H1 (cell line): ENCODE measurements at regions not wholly inside any gene's neighbourhood (a gene's known extent, or its start where the extent isn't known, plus 50 kb on each side); places are given as distances from the start of the nearest gene placed in this dataset.

Source experiments
- ATF3 ChIP-seq: IDR thresholded peaks from 2 replicates; pipeline ENCODE4 v1.6.1; 2011; ENCODE audit warnings: low read depth, mild to moderate bottlenecking, low read length; ENCODE audit not compliant: insufficient read depth
- BACH1 ChIP-seq: IDR thresholded peaks from 2 replicates; pipeline ENCODE4 v1.6.1; 2012; ENCODE audit warnings: low read length, improper control_type of control experiment
- CHD1 ChIP-seq: IDR thresholded peaks from 2 replicates; pipeline ENCODE4 v1.6.1; 2012; ENCODE audit warnings: low read depth, low read length, improper control_type of control experiment
- HDAC6 ChIP-seq: IDR thresholded peaks from one replicate; pipeline ENCODE4 v1.7.1; 2012; ENCODE audit warnings: low read depth, mild to moderate bottlenecking, inconsistent platforms, low read length, moderate library complexity
- PHF8 ChIP-seq: fragments of 200-600 bp; sonication (generic); conservative IDR thresholded peaks from 2 replicates; pipeline ENCODE4 v1.7.1; 2012; ENCODE audit warnings: low read depth, mild to moderate bottlenecking, inconsistent platforms, low read length, moderate library complexity
- POLR2AphosphoS5 ChIP-seq: IDR thresholded peaks from 2 replicates; pipeline ENCODE4 v1.6.1; 2011; ENCODE audit warnings: low read depth, low read length
- RFX5 ChIP-seq: IDR thresholded peaks from 2 replicates; pipeline ENCODE4 v1.6.1; 2011; ENCODE audit warnings: low read depth, low read length, improper control_type of control experiment, borderline replicate concordance
- SRF ChIP-seq: IDR thresholded peaks from 2 replicates; pipeline ENCODE4 v1.6.1; 2011; ENCODE audit warnings: mild to moderate bottlenecking, low read depth, low read length, moderate library complexity
- TAF7 ChIP-seq: optimal IDR thresholded peaks from 2 replicates; pipeline ENCODE3; 2011; ENCODE audit warnings: low read depth, mild to moderate bottlenecking, inconsistent platforms, low read length, moderate library complexity, borderline replicate concordance
- TEAD4 ChIP-seq: IDR thresholded peaks from 2 replicates; pipeline ENCODE4 v1.6.1; 2012; ENCODE audit warnings: low read depth, low read length, inconsistent platforms, mixed read lengths
- TF ChIP-seq, protein P1 (sequence below): fragments of 300-600 bp; sonication (generic); IDR thresholded peaks from 2 replicates; pipeline ENCODE4 v1.7.1; 2012; ENCODE audit warnings: low read length, moderate library complexity, mild to moderate bottlenecking, inconsistent platforms; ENCODE audit not compliant: insufficient replicate concordance
- TF ChIP-seq, protein P2 (sequence below): IDR thresholded peaks from 2 replicates; pipeline ENCODE4 v1.6.1; 2012; ENCODE audit warnings: inconsistent platforms

GRCh38 chr3:137065381-137065780, 107.6 kb downstream of the IL20RB start (continued):
- TF ChIP-seq, protein P1, sequence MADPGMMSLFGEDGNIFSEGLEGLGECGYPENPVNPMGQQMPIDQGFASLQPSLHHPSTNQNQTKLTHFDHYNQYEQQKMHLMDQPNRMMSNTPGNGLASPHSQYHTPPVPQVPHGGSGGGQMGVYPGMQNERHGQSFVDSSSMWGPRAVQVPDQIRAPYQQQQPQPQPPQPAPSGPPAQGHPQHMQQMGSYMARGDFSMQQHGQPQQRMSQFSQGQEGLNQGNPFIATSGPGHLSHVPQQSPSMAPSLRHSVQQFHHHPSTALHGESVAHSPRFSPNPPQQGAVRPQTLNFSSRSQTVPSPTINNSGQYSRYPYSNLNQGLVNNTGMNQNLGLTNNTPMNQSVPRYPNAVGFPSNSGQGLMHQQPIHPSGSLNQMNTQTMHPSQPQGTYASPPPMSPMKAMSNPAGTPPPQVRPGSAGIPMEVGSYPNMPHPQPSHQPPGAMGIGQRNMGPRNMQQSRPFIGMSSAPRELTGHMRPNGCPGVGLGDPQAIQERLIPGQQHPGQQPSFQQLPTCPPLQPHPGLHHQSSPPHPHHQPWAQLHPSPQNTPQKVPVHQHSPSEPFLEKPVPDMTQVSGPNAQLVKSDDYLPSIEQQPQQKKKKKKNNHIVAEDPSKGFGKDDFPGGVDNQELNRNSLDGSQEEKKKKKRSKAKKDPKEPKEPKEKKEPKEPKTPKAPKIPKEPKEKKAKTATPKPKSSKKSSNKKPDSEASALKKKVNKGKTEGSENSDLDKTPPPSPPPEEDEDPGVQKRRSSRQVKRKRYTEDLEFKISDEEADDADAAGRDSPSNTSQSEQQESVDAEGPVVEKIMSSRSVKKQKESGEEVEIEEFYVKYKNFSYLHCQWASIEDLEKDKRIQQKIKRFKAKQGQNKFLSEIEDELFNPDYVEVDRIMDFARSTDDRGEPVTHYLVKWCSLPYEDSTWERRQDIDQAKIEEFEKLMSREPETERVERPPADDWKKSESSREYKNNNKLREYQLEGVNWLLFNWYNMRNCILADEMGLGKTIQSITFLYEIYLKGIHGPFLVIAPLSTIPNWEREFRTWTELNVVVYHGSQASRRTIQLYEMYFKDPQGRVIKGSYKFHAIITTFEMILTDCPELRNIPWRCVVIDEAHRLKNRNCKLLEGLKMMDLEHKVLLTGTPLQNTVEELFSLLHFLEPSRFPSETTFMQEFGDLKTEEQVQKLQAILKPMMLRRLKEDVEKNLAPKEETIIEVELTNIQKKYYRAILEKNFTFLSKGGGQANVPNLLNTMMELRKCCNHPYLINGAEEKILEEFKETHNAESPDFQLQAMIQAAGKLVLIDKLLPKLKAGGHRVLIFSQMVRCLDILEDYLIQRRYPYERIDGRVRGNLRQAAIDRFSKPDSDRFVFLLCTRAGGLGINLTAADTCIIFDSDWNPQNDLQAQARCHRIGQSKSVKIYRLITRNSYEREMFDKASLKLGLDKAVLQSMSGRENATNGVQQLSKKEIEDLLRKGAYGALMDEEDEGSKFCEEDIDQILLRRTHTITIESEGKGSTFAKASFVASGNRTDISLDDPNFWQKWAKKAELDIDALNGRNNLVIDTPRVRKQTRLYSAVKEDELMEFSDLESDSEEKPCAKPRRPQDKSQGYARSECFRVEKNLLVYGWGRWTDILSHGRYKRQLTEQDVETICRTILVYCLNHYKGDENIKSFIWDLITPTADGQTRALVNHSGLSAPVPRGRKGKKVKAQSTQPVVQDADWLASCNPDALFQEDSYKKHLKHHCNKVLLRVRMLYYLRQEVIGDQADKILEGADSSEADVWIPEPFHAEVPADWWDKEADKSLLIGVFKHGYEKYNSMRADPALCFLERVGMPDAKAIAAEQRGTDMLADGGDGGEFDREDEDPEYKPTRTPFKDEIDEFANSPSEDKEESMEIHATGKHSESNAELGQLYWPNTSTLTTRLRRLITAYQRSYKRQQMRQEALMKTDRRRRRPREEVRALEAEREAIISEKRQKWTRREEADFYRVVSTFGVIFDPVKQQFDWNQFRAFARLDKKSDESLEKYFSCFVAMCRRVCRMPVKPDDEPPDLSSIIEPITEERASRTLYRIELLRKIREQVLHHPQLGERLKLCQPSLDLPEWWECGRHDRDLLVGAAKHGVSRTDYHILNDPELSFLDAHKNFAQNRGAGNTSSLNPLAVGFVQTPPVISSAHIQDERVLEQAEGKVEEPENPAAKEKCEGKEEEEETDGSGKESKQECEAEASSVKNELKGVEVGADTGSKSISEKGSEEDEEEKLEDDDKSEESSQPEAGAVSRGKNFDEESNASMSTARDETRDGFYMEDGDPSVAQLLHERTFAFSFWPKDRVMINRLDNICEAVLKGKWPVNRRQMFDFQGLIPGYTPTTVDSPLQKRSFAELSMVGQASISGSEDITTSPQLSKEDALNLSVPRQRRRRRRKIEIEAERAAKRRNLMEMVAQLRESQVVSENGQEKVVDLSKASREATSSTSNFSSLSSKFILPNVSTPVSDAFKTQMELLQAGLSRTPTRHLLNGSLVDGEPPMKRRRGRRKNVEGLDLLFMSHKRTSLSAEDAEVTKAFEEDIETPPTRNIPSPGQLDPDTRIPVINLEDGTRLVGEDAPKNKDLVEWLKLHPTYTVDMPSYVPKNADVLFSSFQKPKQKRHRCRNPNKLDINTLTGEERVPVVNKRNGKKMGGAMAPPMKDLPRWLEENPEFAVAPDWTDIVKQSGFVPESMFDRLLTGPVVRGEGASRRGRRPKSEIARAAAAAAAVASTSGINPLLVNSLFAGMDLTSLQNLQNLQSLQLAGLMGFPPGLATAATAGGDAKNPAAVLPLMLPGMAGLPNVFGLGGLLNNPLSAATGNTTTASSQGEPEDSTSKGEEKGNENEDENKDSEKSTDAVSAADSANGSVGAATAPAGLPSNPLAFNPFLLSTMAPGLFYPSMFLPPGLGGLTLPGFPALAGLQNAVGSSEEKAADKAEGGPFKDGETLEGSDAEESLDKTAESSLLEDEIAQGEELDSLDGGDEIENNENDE: peak; percentile 57
- TF ChIP-seq POLR2AphosphoS5: no peak
- TF ChIP-seq TAF7: no peak
- TF ChIP-seq HDAC6: no peak
- TF ChIP-seq PHF8: no peak
- TF ChIP-seq, protein P2, sequence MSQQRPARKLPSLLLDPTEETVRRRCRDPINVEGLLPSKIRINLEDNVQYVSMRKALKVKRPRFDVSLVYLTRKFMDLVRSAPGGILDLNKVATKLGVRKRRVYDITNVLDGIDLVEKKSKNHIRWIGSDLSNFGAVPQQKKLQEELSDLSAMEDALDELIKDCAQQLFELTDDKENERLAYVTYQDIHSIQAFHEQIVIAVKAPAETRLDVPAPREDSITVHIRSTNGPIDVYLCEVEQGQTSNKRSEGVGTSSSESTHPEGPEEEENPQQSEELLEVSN: no peak
- no peak for TF ChIP-seq CHD1
- peak; percentile 57; the same call in 1 of the 2 replicates for TF ChIP-seq TEAD4
- no peak for TF ChIP-seq RFX5
- TF ChIP-seq SRF: no peak
- no peak for TF ChIP-seq ATF3
- no peak for TF ChIP-seq BACH1
